OCI-LY3 (cell line): ENCODE measurements at regions not wholly inside any gene's neighbourhood (a gene's known extent, or its start where the extent isn't known, plus 50 kb on each side); places are given as distances from the start of the nearest gene placed in this dataset.

Experiments used
- H2AFZ ChIP-seq: fragments of 200-600, 300-600 bp; shearing (Covaris generic); 2 replicates; pipeline ENCODE4 v1.6.0; 2014; ENCODE audit warnings: antibody characterized with exemption, low read depth, low read length
- H3K27ac ChIP-seq: fragments of 200-600, 300-600 bp; sonication (generic); 2 replicates; pipeline ENCODE4 v1.5.1; 2014; ENCODE audit warnings: mild to moderate bottlenecking, low read length, moderate library complexity, mixed read lengths
- H3K27me3 ChIP-seq: fragments of 200-600, 300-600 bp; sonication (generic); 2 replicates; pipeline ENCODE4 v1.6.1; 2014; ENCODE audit warnings: low read depth, low read length, mixed read lengths
- H3K36me3 ChIP-seq: fragments of 200-600, 300-600 bp; sonication (generic); replicated peaks from 2 replicates; pipeline ENCODE3; 2014; ENCODE audit warnings: low read depth, low read length, mixed read lengths
- H3K4me1 ChIP-seq: fragments of 300-600, 200-600 bp; sonication (generic); 2 replicates; pipeline ENCODE4 v1.6.1; 2014; ENCODE audit warnings: low read length, mixed read lengths
- H3K4me2 ChIP-seq: fragments of 200-600, 300-600 bp; sonication (generic); 2 replicates; pipeline ENCODE4 v1.6.1; 2014; ENCODE audit warnings: low read length, mixed read lengths
- H3K4me3 ChIP-seq: fragments of 300-600, 200-600 bp; sonication (generic); 2 replicates; pipeline ENCODE4 v1.5.1; 2014; ENCODE audit warnings: antibody characterized with exemption, mild to moderate bottlenecking, low read length, moderate library complexity
- H3K79me2 ChIP-seq: fragments of 300-600, 200-600 bp; shearing (Covaris generic); 2 replicates; pipeline ENCODE4 v1.6.1; 2014; ENCODE audit warnings: mild to moderate bottlenecking, low read length, mixed read lengths
- H3K9ac ChIP-seq: fragments of 300-600, 200-600 bp; shearing (Covaris generic); 2 replicates; pipeline ENCODE4 v1.6.0; 2014; ENCODE audit warnings: mild to moderate bottlenecking, low read length, moderate library complexity
- H3K9me3 ChIP-seq: fragments of 200-600, 300-600 bp; shearing (Covaris generic); 2 replicates; pipeline ENCODE4 v1.6.1; 2014; ENCODE audit warnings: low read length, mixed read lengths; ENCODE audit not compliant: insufficient read depth
- H4K20me1 ChIP-seq: fragments of 200-600, 300-600 bp; sonication (generic); 2 replicates; pipeline ENCODE4 v1.6.1; 2016; ENCODE audit warnings: low read length, mixed read lengths; ENCODE audit not compliant: insufficient read depth
- EZH2phosphoT487 ChIP-seq: fragments of 200-600 bp; shearing (Covaris generic); IDR thresholded peaks from 2 replicates; pipeline ENCODE4 v1.6.1; 2018; ENCODE audit warnings: antibody characterized with exemption, mixed run types, low read depth
- TF ChIP-seq, protein P1 (sequence below): fragments of 200-600, 300-600 bp; sonication (generic); IDR thresholded peaks from 2 replicates; pipeline ENCODE4 v1.5.1; 2014; ENCODE audit warnings: antibody characterized with exemption, low read length, low read depth

DNA sequence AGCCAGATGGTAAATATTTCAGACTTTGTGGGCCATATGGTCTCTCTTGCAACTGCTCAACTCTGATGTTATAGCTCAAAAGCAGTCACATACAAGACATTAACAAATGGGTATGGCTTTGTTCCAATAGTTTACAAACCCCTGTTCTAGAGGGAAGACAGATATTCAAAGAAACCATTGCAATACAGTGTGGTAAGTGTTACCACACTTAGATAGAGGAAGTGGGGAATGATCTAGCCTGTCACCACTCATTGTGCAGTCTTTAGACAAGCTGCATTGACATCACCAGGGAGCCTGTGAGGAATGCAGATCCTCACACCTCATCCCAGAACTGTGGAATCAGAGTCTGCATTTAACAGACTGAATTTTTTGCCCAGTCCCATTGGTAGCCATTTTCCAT, 80.0 kb upstream of the RGS6 start:
- Histone ChIP-seq H3K4me2 (no peak overlapping the region), H3K36me3 (no peaks in the 10 kb centered on the region), H3K9me3 (no peaks in the 10 kb centered on the region), H3K27ac (no peak overlapping the region), H3K27me3 (peaks cover 8% of the 10 kb centered on the region), H4K20me1 (no peaks in the 10 kb centered on the region), H3K9ac (no peak overlapping the region), H3K4me1 (peaks cover 9% of the 10 kb centered on the region), H3K4me3 (no peak overlapping the region), H3K79me2 (no peaks in the 10 kb centered on the region), H2AFZ (no peak overlapping the region)
- no peak for TF ChIP-seq EZH2phosphoT487
- TF ChIP-seq, protein P1, sequence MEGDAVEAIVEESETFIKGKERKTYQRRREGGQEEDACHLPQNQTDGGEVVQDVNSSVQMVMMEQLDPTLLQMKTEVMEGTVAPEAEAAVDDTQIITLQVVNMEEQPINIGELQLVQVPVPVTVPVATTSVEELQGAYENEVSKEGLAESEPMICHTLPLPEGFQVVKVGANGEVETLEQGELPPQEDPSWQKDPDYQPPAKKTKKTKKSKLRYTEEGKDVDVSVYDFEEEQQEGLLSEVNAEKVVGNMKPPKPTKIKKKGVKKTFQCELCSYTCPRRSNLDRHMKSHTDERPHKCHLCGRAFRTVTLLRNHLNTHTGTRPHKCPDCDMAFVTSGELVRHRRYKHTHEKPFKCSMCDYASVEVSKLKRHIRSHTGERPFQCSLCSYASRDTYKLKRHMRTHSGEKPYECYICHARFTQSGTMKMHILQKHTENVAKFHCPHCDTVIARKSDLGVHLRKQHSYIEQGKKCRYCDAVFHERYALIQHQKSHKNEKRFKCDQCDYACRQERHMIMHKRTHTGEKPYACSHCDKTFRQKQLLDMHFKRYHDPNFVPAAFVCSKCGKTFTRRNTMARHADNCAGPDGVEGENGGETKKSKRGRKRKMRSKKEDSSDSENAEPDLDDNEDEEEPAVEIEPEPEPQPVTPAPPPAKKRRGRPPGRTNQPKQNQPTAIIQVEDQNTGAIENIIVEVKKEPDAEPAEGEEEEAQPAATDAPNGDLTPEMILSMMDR: no peak

DNA sequence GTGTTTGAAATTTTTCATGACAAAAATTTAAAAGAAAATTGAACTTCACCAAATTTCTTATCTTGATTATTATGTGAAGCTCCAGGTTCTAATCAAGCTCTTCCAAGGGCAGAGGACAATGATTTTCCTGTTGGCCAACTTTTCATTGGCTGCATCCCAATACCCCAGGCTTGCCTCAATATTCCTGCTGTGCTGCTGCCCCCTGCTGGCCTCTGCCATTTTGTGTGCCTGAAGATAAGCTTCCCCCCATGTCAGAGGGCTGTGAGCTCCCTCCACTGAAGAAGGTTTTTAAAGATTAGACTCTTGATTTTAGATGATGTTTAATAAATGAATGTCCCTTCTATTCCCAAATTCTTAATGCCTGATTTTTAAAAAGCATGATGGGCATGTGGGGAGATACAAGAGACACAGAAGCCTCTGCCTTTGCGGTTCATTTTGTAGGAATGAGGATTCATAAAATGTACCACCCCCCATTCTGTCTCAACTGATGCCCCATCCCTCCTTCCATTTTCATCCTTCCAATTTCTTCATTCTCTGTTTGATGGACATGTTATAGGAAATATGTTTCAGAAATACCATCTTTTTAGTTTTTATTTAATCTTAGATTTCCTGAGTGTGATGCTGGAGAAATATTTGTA, 76.7 kb upstream of the RGS6 start:
- Histone ChIP-seq H2AFZ (no peak overlapping the region), H3K9ac (no peak overlapping the region)

DNA sequence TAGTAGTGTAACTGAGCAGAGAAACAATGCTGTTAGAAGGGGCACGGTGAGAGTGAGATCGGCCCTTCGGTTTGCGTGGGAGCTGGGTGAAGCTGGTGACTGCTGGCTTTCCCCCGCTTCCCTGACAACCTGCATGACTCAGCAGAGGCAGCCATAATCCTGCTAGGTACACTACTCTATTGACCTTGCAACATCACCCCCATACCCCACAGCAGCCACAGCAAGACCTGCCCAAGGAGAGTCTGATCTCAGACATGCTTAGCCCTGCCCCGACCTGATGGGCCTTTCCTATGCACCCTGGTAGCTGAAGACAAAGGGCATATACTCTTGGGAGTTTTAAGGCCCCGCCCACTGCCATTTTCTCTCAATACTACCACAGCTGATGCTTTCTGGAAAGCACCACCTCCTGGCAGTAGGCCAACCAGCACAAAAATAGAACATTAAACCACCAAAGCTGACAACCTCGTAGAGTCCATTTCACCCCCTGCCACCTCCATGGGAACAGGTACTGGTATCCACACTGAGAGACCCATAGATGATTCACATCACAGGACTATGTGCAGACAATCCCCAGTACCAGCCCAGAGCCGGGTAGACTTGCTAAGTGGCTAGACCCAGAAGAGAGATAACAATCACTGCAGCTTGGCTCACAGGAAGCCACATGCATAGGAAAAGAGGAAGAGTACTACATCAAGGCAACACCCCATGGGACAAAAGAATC, 75.9 kb upstream of the RGS6 start:
- Histone ChIP-seq H3K4me2 (peak overlapping the region; percentile 3; the same call in 1 of the 2 replicates), H3K27ac (no peak overlapping the region), H3K9ac (no peak overlapping the region), H4K20me1 (no peaks in the 10 kb centered on the region), H3K4me1 (peaks cover 9% of the 10 kb centered on the region), H3K9me3 (no peaks in the 10 kb centered on the region), H3K36me3 (no peaks in the 10 kb centered on the region), H3K4me3 (no peak overlapping the region), H2AFZ (0 out of 2 replicates have a peak overlapping the region, but pooled peaks have one; percentile 65), H3K79me2 (no peaks in the 10 kb centered on the region), H3K27me3 (no peaks in the 10 kb centered on the region; the same call in none of the 2 replicates)
- TF ChIP-seq, protein P1: no peak
- no peak for TF ChIP-seq EZH2phosphoT487

More for the DNA sequence above, 76.7 kb upstream of the RGS6 start:
- peaks cover 9% of the 10 kb centered on the region for H3K4me1 ChIP-seq
- TF ChIP-seq, protein P1: peak; percentile 90
- no peak for TF ChIP-seq EZH2phosphoT487
- no peak overlapping the region for H3K27ac ChIP-seq
- no peaks in the 10 kb centered on the region for H4K20me1 ChIP-seq
- H3K36me3 ChIP-seq: no peaks in the 10 kb centered on the region
- no peak overlapping the region for H3K4me3 ChIP-seq
- peaks cover 5% of the 10 kb centered on the region for H3K27me3 ChIP-seq
- H3K9me3 ChIP-seq: no peaks in the 10 kb centered on the region
- H3K79me2 ChIP-seq: no peaks in the 10 kb centered on the region
- H3K4me2 ChIP-seq: no peak overlapping the region

DNA sequence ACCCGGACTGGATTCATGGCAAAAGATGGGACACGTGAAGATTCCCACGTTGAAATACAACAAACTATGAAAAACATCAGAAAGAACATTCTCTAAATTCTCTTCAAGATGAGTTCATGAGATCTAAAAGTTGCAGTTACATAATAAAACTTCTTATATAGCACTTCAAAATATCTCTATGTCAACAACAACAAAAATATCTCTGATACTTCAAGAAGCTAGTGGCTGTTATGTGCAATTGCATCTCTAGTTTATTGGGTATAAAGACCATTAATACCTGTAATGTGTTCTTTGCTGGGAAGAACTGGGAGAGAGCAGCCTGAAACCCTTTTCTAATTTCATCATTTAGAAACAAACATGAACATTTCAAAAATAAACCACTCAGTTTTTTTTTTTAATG, 69.2 kb upstream of the RGS6 start:
- Histone ChIP-seq H3K9me3 (no peaks in the 10 kb centered on the region), H2AFZ (no peak overlapping the region), H3K27me3 (peaks cover 9% of the 10 kb centered on the region), H3K79me2 (no peaks in the 10 kb centered on the region), H3K4me3 (no peak overlapping the region), H3K36me3 (no peaks in the 10 kb centered on the region), H3K27ac (no peak overlapping the region), H3K9ac (no peak overlapping the region), H3K4me1 (no peaks in the 10 kb centered on the region), H4K20me1 (no peaks in the 10 kb centered on the region), H3K4me2 (no peak overlapping the region)
- no peak for TF ChIP-seq EZH2phosphoT487
- TF ChIP-seq, protein P1: no peak; the same call in 1 of the 2 replicates
